Prostate gland (tissue), 2 donors: ENCODE measurements at regions not wholly inside any gene's neighbourhood (a gene's known extent, or its start where the extent isn't known, plus 50 kb on each side); places are given as distances from the start of the nearest gene placed in this dataset.

Experiments used
- CTCF ChIP-seq, 4 experiments: fragments of 200-600 bp in 2 of 4; fragments of 450-650 bp in 2 of 4; sonication (generic) in 2 of 4; IDR thresholded peaks; 1 replicate in 3 of 4; 2 replicates in 1 of 4; pipeline ENCODE4 v1.5.1; 2016 to 2019; ENCODE audit warnings: antibody characterized with exemption in 4 of 4, mild to moderate bottlenecking in 2 of 4, moderate library complexity in 2 of 4
- POLR2A ChIP-seq: fragments of 450-650 bp; IDR thresholded peaks from one replicate; pipeline ENCODE4 v1.6.1; 2016; ENCODE audit warnings: antibody characterized with exemption, mild to moderate bottlenecking
- POLR2AphosphoS5 ChIP-seq: sonication (generic); formaldehyde crosslinking; IDR thresholded peaks from one replicate; pipeline ENCODE4 v1.6.1; 2017; ENCODE audit warnings: antibody characterized with exemption

DNA sequence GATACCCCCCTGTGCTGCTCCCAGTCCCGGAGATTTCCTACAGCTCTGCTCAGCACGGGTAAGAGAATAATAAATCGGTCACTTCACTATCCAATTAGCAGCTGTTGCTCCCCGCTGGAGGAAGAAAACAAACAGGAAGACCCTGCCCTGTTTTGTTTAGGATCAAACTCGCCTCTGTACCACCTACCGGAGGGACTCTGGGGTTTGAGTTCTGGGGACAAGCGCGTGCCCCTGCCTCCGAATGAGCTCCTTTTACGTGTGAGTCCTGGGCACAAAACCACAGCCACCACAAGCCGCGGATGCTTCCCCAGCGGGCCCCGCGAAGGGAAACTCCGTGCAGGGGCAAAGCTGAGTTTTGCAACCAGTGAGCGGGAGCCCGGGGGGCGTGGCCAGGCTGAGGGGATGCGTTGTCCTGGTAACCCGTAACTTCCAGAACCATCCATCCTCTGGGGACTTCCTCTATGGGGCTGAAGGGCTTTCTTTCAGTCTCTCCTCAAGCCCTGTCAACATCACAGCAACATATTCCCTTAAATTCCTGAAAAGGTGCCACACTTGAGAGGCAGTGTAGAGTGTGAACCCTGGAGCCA, 315.7 kb upstream of the PROK2 start:
- TF ChIP-seq CTCF (IDR thresholded peaks at IDR 0.05) = no peak
- TF ChIP-seq POLR2A = peak; percentile 19
- peak; percentile 32 for TF ChIP-seq POLR2AphosphoS5
